Prostate gland (tissue), 2 donors: ENCODE measurements at regions not wholly inside any gene's neighbourhood (a gene's known extent, or its start where the extent isn't known, plus 50 kb on each side); places are given as distances from the start of the nearest gene placed in this dataset.

ENCODE experiments used
- DNase-seq: peaks from one replicate; pipeline ENCODE4 v3.0.0-alpha.2; 2019; ENCODE audit warnings: low spot score
- H3K27ac ChIP-seq, 2 donors: fragments of 200-600 bp; sonication (generic); 2 replicates each; pipeline ENCODE4 v1.5.1; 2017 to 2019
- H3K27me3 ChIP-seq: fragments of 200-600 bp; sonication (generic); replicated peaks from 2 replicates; pipeline ENCODE4 v1.5.1; 2019; ENCODE audit not compliant: insufficient read depth
- H3K36me3 ChIP-seq, 2 donors: fragments of 200-600 bp; sonication (generic); 1 replicate in 1 of 2; 2 replicates in 1 of 2; pipeline versions ENCODE4 v1.5.1 to v1.8.1; 2017 to 2019
- H3K4me1 ChIP-seq: fragments of 200-600 bp; sonication (generic); replicated peaks from 2 replicates; pipeline ENCODE4 v1.5.1; 2019
- H3K4me3 ChIP-seq, 2 donors: fragments of 200-600 bp; sonication (generic); 2 replicates each; pipeline ENCODE4 v1.5.1; 2017 to 2019
- H3K9me3 ChIP-seq: fragments of 200-600 bp; sonication (generic); 2 replicates; pipeline ENCODE4 v1.5.1; 2017
- CTCF ChIP-seq, 4 experiments: fragments of 200-600 bp in 2 of 4; fragments of 450-650 bp in 2 of 4; sonication (generic) in 2 of 4; IDR thresholded peaks; 1 replicate in 3 of 4; 2 replicates in 1 of 4; pipeline ENCODE4 v1.5.1; 2016 to 2019; ENCODE audit warnings: antibody characterized with exemption in 4 of 4, mild to moderate bottlenecking in 2 of 4, moderate library complexity in 2 of 4
- POLR2A ChIP-seq: fragments of 450-650 bp; IDR thresholded peaks from one replicate; pipeline ENCODE4 v1.6.1; 2016; ENCODE audit warnings: antibody characterized with exemption, mild to moderate bottlenecking
- POLR2AphosphoS5 ChIP-seq: sonication (generic); formaldehyde crosslinking; IDR thresholded peaks from one replicate; pipeline ENCODE4 v1.6.1; 2017; ENCODE audit warnings: antibody characterized with exemption
- WGBS: methylation state at CpG from one replicate; pipeline ENCODE4 v1.1.5; 2018; 5-methylcytosine and 5-hydroxymethylcytosine counted together
- intact Hi-C: fragments of 100-400 bp; cut with DNase I; formaldehyde crosslinking; loops from one replicate; pipeline ENCODE4 v1.14.2; 2022

- intact Hi-C loops, result no loop called here
- Histone ChIP-seq H3K4me3 (no peak overlapping the region), H3K4me1 (no peaks in the 10 kb centered on the region), H3K9me3 (no peaks in the 10 kb centered on the region), H3K27ac (no peak overlapping the region), H3K27me3 (no peaks in the 10 kb centered on the region), H3K36me3 (no peaks in the 10 kb centered on the region)
- DNase-seq, result no peak
- TF ChIP-seq CTCF (IDR thresholded peaks at IDR 0.05) (no peak), POLR2AphosphoS5 (no peak), POLR2A (no peak)
- WGBS, result 69% methylated on average over 3 of the region's 3 CpGs
Measured at GRCh38 chr10:111290649-111291048, 213.8 kb downstream of the ADRA2A start.

- 86% methylated on average over 1 of the region's 1 CpG for WGBS
- intact Hi-C loops, result no loop called here
- H3K4me3 ChIP-seq, result no peak overlapping the region
Measured at GRCh38 chr10:111295788-111296187, 219.0 kb downstream of the ADRA2A start.

GRCh38 chr10:111297351-111297848, 220.6 kb downstream of the ADRA2A start:
- Histone ChIP-seq H3K27me3 (no peaks in the 10 kb centered on the region), H3K4me1 (no peaks in the 10 kb centered on the region), H3K36me3 (no peaks in the 10 kb centered on the region), H3K4me3 (no peak overlapping the region), H3K27ac (no peak overlapping the region), H3K9me3 (no peaks in the 10 kb centered on the region)
- no peak for DNase-seq
- 89% methylated on average over 6 of the region's 6 CpGs for WGBS
- intact Hi-C loops, result no loop called here
- TF ChIP-seq POLR2AphosphoS5 (no peak), CTCF (IDR thresholded peaks at IDR 0.05) (no peak), POLR2A (no peak)

More at GRCh38 chr10:111295788-111296187, 219.0 kb downstream of the ADRA2A start:
- H3K4me1 ChIP-seq, result no peaks in the 10 kb centered on the region
- DNase-seq, result no peak
- no peak for TF ChIP-seq CTCF (IDR thresholded peaks at IDR 0.05)
- TF ChIP-seq POLR2A, result no peak
- no peak for TF ChIP-seq POLR2AphosphoS5
- no peaks in the 10 kb centered on the region for H3K27me3 ChIP-seq
- H3K36me3 ChIP-seq, result no peaks in the 10 kb centered on the region
- H3K27ac ChIP-seq, result no peak overlapping the region
- H3K9me3 ChIP-seq, result no peaks in the 10 kb centered on the region

GRCh38 chr10:111298031-111298430, 221.2 kb downstream of the ADRA2A start:
- H3K9me3 ChIP-seq, result no peaks in the 10 kb centered on the region
- no peaks in the 10 kb centered on the region for H3K4me1 ChIP-seq
- WGBS, result 47% methylated on average over 4 of the region's 4 CpGs
- no peak for DNase-seq
- H3K27me3 ChIP-seq, result no peaks in the 10 kb centered on the region
- no peak overlapping the region for H3K4me3 ChIP-seq
- TF ChIP-seq CTCF (IDR thresholded peaks at IDR 0.05) (no peak), POLR2AphosphoS5 (no peak), POLR2A (no peak)
- intact Hi-C loops, result no loop called here
- no peak overlapping the region for H3K27ac ChIP-seq
- H3K36me3 ChIP-seq, result no peaks in the 10 kb centered on the region

GRCh38 chr10:111299037-111299436, 222.2 kb downstream of the ADRA2A start:
- no peak overlapping the region for H3K4me3 ChIP-seq
- TF ChIP-seq POLR2AphosphoS5 (no peak), CTCF (IDR thresholded peaks at IDR 0.05) (no peak), POLR2A (no peak)
- intact Hi-C loops, result no loop called here
- H3K27me3 ChIP-seq, result no peaks in the 10 kb centered on the region
- H3K4me1 ChIP-seq, result no peaks in the 10 kb centered on the region
- H3K27ac ChIP-seq, result no peak overlapping the region
- no peaks in the 10 kb centered on the region for H3K9me3 ChIP-seq
- no peak for DNase-seq
- 98% methylated on average over 2 of the region's 2 CpGs for WGBS
- no peaks in the 10 kb centered on the region for H3K36me3 ChIP-seq
